ENCODE measurements at regions not wholly inside any gene's neighbourhood (a gene's known extent, or its start where the extent isn't known, plus 50 kb on each side); places are given as distances from the start of the nearest gene placed in this dataset.

DNA sequence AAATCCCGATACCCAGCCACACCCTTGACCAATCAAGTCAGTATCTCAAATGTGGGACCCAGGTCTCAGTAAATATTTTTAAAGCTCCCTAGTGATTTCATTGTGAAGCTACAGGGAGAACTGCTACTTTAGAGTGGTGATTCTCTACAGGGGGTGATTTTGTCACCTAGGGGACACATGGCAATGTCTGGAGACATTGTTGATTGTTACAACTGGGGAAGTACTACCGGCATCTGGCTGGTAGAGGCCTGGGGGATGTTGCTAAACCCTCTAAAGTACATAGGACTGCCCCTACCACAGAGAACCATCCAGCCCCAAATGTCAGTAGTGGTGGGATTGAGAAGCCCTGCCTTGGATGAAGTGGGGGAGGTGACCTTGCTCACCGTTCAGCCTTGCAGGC lies 152.9 kb downstream of the RPS24 start:
- DNase-seq (ENCODE audit: low read depth) = no peak

DNA sequence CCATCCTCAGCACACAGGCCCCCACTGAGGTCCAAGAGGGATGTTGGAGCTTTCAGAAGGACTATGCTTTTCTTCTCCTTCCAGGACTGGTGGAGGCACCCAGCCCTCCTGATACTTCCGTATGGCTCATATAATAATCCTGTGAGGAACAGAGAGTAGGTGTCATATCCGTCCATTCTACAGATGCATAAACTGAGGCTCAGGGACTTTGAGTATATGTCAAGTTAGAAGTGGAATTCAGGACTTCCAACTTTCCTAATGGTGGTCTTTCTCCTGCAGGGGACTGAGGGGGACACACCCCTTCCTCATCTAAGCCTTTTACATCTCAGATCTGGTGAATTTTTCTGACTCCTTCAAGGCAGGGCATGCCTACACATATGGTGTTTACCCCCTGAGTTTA lies 153.7 kb downstream of the RPS24 start:
- DNase-seq (ENCODE audit: low read depth) = no peak

DNA sequence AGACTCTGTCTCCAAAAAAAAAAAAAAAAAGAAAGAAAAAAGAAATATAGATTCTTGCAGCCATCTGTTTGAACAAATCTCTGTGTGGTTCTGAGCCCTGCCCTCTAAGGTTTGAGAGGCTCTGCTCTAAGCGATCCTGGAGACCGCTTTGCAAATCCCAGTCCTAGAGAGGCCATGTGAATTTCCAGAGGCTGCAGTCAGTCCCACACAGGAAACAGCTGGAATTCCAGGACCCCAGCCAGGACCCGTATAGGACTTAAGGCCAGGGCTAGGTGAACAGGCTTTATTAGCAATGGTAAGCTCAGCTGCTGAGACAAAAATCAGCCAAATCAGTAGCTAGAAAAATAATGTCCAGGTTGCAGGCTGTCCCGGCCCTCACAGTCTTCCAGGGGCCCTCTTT lies 154.8 kb downstream of the RPS24 start:
- DNase-seq (ENCODE audit: low read depth) = no peak

DNA sequence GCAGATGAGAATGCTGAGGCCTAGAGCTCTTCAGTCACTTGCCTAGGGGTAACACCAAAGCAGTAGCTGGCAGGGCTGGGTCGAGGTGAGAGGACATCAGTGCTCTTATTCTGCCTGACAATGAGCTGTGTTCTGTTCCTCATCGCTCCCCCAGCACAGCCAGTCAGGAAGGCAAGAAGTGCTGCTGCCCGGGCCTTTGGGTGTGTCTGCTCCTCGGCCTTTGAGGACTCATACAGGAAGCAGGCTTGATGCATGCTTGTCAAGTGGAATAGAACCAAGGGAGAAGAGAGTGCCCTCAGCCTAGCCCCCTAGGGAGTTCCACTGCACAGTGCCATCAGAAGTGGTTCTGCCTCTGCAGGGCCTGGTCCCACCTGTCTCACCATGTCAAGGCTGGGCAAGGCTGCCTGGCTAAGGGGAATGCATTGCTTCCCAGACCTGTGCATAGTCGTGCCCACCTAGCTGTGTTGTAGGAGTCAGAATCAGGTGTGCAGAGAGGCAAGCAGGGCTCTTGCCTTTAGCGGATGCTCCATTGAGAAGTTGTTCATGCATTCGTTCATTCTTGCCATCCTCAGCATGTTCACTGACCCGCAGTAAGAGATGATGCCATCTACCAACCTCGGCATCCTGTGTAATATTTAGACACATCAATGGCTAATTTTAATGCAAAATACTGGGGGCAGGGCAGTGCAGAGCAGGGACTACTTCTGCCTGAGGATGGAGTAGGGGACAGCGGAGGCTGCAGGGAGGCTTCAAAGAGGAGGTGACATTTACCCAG lies 156.6 kb downstream of the RPS24 start:
- DNase-seq (ENCODE audit: low read depth) = no peak

DNA sequence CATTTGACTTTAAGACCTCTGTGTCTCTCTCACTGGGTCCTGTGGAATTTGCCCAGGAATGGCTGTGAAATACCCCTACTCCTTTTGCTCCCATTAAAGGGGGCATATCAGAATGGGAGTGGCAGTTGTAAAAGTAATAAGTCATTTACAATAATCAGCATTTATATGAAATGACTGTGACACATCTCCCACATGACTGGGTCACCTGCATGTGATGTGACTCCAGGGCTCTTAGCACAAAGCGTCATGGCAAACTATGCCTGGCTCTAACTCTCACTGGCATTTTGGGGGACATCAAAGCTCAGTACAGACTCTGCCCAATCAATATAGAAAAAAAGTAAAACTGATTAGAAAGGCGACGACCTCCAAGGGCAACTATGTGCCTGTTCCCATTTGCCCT lies 157.6 kb downstream of the RPS24 start:
- no peak for DNase-seq (ENCODE audit: low read depth)

DNA sequence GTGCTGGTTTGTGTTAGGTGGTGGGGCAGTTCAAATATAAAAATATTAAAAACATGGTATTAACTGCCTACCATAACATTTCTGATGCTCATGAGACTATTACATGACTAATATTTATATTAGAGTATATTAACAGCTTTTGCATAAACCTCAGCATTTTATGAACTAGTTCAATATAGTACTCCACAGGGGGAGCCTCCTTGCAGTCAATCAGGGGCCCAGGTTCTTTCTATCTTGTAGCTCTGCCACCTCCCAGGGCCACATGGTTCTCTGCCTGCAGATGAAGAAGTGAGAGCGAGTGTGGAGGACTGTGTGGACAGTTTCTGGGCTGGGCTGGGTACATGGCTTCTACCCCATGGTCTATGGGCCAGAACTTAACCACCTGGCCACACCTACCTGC lies 159.5 kb downstream of the RPS24 start:
- DNase-seq (ENCODE audit: low read depth) = no peak

DNA sequence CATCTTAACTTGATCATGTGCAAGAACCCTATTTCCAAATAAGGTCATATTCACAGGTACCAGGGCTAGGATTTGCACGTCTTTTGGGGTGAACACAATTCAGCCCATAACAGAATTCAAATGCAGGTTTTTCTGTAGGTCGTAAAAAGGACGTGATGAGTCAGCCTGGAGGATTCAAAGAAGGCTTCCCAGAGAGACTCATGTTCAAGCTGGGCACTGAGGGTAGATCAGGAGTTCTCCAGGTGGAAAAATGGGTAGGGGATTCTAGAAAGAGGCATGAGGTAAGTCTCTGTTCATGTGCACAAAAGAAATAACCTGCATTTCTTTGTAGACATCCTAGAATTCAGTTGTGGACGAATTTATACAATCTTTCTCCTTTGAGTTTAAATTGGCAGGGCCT lies 160.4 kb downstream of the RPS24 start:
- DNase-seq (ENCODE audit: low read depth) = no peak

DNA sequence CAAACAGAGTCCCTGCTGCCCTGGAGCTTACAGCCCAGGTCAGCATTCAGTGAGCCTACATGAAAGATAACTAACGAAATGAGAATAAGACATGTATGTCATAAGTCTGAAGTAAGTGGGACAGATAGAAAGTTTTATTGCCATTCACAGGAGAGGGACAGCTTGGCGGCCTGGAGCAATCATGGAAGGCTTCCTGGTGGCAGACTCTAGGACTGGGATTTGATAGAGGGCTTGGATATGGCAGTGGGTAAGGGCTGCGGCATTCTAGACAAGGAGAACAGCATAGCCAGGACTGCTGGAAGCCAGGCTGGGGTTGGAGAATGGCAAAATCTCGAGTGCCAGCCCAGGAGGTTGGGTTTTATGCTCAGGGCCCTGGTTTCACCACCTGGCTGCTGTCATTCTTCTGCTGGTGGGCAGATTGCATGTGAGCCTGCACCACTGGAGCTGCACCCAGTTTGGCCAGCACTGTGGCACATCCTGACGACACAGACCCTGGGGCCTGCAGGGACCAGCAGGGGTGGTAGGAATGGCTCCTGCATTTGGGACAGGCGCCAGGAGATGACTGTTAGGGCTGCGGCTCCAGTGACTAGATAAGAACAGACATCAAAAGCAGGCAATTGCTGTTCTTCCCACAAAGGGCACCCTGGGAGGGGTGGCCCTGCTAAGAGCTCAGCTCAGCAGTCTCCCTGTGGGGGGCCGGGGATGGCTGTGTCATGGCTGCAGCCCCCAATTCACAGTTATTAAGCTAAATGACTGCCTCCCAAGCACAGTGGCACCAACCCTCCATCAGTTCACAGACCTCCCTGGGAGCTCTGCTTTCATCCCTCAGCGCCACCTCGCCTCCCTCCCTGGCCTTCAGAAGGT lies 161.1 kb downstream of the RPS24 start:
- DNase-seq (ENCODE audit: low read depth) = no peak

DNA sequence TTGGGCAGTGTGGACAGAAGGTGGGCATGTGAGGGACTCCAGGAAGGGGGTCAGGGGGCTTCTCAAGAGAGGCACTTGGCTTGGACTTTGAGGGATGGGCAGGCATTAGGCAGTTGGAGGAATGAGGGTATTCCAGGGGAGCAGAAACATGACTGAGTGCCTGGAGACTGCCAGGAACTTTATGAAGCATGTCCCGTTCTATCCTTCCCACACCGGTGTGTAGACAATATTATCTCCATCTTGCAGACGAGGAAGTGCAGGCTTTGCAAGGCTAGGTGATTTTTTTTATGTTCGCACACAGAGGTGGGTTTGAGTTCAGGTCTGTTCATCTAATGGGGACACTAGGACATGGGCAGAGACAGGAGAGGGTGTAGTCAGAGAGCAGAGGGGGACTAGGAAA lies 162.7 kb downstream of the RPS24 start:
- no peak for DNase-seq (ENCODE audit: low read depth)

DNA sequence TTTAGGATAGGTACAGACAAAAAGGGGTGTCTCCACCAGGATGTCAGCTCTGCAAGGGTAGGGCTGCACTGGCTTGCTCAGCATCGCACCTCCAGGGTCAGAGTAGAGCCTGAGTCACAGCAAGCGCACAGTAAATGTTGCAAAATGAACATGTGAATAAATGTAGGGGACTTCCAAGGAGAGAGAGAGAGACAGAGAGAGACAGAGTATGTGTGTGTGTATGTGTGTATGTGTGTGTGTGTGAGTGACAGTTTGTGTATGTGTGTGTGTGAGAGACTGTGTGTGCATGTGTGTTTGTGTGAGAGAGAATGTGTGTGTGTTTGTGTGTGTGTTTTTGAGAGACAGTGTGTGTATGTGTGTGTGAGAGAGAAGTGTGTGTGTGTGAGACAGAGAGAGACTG lies 163.3 kb downstream of the RPS24 start:
- no peak for DNase-seq (ENCODE audit: low read depth)

DNA sequence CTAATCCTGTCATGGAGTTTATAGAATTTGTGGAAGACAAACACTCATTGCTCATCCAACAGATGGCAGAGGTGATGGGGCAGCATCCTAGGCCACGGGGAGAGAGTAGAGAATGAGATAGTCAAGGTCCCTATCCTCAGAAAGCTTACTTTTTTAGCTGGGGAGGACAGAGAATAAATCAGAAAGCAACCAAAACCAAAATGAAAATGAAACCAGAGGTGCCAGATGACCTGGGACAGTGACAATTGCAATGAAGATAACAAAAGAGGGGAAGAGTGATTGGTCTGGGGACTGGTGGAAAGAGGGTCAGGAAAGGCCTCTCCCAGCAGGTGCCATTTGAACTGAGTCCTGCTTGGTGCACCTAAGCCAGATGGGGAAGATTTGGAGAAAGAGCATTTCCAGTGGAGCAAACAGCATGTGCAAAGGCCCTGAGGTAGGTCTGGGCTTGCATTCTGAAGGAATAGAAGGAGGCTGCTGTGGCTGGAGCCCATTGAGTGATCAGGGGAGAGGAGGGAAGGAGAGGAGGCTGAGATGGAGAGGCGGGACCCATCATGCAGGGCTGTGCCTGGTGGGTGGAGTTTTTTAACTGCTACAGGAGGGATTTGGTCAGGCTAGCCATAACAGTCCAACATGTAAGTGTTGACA lies 164.1 kb downstream of the RPS24 start:
- no peak for DNase-seq (ENCODE audit: low read depth)

DNA sequence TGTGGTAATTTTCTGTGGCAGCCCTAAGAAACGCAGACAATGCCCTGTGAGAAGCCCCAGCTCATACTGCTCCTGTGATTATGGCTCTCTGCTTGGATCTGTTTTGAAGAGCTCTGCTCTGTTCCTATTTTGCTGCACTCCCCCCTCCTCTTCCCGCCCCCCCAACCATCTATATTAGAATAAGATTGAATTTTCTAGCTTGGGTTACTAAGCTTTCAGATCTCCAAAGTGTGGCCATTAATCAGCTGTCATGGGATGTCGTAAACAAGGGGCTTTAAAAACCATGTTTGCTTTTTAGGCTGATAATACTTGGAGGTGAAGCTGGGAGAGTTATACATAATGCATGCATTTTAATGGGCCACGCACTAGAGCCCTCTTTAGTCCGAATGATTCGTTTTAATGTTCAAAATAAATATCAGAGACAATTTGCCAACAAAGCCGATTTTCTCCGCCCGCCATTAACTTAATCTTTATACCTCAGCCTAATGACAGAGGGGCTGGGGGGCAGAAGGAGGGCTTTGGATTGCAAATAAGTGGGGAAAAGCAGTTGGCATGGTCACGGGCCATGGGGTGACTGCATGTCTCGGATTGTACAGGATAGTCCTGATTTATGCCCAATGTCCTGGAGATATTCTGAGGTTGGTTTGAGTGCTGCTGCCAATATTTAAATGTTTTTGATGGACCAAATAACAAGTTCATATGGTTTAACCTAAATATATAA lies 165.5 kb downstream of the RPS24 start:
- DNase-seq (ENCODE audit: low read depth) = no peak

DNA sequence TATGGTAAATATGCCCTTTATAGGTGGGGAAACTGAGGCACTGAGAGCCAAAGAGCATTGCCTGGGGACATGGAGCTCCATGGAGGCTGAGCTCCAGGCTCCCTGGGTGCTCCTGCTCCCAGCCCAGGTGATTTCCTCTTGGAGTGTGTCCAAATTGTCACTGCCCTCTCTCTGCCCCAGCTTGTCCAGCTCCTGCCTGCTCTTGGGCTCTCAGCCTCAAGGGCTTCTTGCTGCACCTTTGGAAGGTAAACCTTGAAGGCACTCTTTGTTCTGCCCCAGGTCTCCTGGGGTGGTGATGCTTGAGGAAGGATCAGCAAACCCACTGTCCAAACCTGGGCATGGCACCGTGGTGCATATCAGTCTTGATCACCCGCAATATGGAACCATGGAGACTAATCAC lies 166.1 kb downstream of the RPS24 start:
- no peak for DNase-seq (ENCODE audit: low read depth)

DNA sequence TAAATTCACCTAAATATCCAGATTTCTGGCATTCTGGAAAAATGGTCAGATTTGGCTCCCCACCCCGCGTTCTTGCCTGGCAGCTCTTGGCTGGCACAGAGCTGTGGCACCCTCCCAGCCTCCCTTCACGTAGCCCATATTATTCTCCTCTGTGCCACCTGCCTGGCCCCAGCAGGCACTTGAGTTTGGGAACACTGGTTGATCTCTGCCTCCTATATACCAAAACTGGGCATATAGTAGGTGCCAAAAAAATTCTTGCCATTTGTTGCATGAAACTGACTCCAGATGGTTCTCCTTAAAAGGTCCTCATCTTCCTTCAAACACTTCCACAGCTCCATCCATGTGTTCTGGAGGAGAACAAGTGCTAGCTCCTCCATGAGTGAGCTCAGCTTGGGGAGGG lies 167.0 kb downstream of the RPS24 start:
- DNase-seq (ENCODE audit: low read depth) = no peak

DNA sequence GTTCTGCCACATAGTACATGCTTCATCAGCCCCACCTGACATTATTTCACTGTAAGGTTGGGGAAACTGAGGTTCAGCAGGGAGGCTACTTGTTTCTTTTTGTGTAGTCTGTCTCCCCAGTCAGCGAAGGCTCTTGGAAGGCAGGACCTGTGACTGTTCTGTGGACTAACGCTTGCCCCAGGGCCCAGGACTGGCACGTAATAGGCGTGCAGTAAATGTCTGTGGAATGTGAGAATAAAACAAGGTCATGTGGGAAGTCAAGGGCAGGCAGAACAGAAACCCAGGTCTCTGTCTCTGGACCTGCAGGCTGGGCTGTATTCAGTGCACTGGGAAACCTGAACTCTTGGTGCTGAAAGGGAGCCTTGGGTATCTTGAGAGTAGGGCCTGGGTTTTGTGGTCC lies 168.7 kb downstream of the RPS24 start:
- DNase-seq (ENCODE audit: low read depth) = no peak

DNA sequence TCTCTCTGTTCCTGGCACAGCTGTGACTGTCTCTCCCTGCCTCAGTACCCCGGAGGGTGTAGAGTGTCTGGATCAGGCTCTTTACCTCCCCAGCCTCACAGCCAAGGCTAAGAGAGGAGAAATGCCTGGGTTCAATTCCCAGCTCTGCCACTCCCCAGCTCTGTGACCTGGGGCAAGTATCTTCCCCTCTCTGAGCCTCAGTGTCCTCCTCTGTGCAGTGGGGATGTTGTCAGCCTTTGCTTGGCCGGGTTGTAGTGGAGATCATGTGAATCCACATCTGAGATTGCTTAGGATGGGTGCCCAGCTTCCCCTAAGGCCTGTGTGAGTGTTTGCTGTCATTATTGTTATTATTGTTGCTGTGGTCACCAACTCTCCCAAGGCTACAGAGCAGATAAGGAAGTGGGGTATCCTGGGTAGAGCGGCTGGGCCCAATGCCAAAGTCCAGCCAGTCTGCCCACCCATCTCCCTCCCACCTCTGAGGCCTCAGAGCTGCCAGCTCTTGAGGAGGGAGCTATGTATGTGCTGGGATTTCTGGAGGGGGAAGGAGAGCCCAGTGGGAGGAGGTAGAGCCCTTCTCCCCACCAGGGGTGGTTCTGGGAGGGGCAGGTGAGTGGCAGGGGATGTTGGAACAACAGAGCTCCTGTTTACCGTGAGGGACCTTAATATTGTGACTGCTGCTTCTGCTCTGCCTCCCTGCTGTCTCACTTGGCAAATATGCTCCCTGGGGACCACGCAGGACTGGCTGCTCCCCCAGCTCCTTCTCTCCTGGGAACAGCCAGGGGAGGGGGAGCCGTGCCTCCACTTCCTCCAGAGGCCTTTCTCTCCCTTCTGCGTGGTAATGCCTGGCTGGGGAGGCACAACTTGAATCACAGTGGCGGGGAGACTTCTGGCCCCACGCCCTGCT lies 170.5 kb downstream of the RPS24 start:
- no peak for DNase-seq (ENCODE audit: low read depth)

DNA sequence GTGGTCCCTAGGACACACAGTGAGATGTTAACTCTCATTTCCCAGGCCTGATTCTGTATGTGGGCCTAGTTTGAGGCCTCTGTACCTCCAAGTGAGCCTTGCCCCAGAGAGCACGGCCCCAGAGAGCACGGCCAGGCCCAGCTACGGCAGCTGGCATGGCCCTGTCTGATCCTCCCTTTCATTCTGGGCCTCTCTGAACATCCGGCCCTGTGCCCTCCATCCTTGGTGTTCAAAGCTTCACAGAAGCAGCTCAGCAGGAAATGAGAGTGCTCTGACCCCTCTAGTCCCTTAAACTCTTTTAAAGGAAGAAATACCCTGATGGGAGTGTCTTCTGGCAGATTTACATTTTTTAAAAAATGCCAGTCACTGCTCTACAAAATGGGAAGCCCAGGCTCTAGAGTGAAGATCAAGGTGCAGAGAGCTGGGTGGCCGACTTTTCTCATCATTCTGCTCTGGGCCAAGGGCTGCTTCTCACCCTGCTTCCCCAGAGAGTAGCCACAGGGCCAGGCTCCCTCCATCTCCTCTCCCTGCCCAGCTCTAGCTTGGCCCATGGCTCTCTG lies 171.9 kb downstream of the RPS24 start:
- no peak for DNase-seq (ENCODE audit: low read depth)

DNA sequence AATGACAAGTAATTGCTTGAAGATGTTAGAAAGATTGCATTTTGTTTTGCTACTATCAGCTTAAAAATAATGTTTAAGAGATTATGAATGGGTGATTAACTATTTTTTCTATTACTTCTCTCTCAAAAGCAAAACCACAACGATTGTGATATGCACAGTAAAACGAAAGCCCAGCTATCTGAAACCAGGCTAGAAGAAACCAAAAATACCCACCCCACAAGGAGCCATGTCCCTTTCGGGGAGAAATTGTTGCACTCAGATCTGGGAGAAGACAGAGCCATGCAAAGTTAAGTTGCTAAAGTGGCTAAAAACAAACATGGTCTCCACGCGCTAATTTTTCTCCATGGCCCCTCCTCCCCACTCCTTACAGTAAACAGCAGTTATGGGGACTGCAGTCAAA lies 173.6 kb downstream of the RPS24 start:
- no peak for DNase-seq (ENCODE audit: low read depth)

DNA sequence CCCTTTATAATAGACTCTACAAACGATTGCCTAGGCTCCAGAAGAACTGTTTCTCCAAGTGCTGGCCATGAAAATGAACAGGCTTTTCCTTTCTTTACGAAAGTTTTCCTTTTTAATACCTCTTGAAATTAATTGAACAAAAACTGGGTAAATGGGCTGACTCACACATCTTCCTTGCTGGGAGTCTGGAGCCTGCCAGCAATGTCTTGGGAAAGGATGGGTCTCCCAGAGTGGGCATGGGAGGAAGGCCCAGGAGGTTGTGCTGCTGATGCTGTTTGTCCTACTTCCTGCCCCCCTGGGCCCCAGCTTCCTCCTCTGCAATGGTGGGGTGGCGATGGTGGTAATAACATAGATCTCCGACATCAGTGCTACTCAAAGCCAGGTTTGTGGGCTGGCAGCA lies 174.1 kb downstream of the RPS24 start:
- no peak for DNase-seq (ENCODE audit: low read depth)

DNA sequence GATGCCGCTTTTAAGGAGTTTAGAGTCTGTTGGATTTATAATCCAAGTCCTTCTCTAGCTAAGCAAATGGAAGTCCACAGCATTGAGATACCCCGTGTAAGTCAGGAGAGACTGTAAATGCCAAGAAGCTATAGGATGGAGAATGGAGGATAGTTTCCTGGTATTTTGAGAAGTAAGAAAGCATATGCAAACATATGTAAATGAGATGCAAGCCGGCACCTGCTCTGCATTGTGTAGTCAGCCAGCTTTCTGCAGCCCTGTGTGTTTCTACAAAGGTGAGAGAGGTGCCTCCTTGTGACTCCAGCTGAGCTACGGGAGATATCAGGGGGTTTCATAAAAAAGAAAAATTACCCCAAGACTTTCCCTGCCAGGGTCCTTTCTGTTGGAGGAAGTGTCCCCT lies 176.3 kb downstream of the RPS24 start:
- DNase-seq (ENCODE audit: low read depth) = no peak

DNA sequence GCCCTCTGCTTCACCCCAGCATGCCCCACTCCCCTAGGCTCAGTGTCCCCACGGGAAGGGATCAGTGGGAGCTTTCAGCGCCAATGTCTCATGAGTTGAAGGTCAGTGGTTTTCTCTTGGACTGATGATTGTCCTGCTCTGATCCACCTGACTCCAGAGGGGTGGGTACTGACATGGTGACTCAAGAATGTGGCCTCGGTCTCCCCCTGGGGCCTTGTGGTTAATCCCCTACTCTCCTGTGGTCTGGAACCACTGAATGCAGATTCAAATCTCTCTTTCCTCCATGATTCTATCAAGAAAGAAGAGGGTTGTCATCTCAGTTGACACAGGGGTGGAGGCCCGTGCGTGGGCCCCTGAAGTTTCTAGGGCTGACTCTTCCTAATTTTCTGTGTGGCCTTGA lies 176.9 kb downstream of the RPS24 start:
- DNase-seq (ENCODE audit: low read depth) = no peak

Data from activated T-cell treated with anti-CD3 and anti-CD28 coated beads for 24 hours (primary cell).